C4-2B (cell line): ENCODE measurements at regions not wholly inside any gene's neighbourhood (a gene's known extent, or its start where the extent isn't known, plus 50 kb on each side); places are given as distances from the start of the nearest gene placed in this dataset.

Experiments used
- ZFX ChIP-seq: fragments of 450-650 bp; IDR thresholded peaks from 2 replicates; pipeline ENCODE4 v1.6.1; 2017
- TF ChIP-seq, protein P1 (sequence below): fragments of 450-650 bp; conservative IDR thresholded peaks from 2 replicates; pipeline ENCODE4 v1.5.1; 2017; ENCODE audit warnings: mild to moderate bottlenecking

DNA sequence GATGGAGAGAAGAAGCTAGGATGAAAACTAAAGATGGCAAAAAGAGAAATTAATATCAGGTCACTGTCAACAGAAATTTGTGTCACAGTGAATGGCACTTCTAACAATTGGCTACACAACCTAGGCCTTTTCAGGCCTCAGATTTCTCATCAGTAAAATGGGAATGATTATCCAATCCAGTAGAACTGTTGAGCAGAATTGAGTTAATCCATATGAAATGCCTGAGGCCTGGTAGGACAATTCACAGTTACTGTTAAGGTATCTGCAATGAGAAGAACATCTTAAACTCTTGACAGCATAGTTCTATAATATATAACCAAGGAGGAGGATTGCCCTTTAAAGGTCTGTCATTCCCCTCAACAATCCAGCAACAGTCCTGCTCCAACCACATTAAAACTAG is 217.9 kb upstream of the ZNF217 start:
- TF ChIP-seq, protein P1, sequence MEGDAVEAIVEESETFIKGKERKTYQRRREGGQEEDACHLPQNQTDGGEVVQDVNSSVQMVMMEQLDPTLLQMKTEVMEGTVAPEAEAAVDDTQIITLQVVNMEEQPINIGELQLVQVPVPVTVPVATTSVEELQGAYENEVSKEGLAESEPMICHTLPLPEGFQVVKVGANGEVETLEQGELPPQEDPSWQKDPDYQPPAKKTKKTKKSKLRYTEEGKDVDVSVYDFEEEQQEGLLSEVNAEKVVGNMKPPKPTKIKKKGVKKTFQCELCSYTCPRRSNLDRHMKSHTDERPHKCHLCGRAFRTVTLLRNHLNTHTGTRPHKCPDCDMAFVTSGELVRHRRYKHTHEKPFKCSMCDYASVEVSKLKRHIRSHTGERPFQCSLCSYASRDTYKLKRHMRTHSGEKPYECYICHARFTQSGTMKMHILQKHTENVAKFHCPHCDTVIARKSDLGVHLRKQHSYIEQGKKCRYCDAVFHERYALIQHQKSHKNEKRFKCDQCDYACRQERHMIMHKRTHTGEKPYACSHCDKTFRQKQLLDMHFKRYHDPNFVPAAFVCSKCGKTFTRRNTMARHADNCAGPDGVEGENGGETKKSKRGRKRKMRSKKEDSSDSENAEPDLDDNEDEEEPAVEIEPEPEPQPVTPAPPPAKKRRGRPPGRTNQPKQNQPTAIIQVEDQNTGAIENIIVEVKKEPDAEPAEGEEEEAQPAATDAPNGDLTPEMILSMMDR = no peak
- no peak for TF ChIP-seq ZFX
